GM21576 (cell line): ENCODE measurements at regions not wholly inside any gene's neighbourhood (a gene's known extent, or its start where the extent isn't known, plus 50 kb on each side); places are given as distances from the start of the nearest gene placed in this dataset.
"Not testable (repeated sequence)": the region's sequence is repeated elsewhere in the genome, so short reads cannot be mapped to it uniquely, and the experiment has no call there.

ENCODE experiments used
- ATAC-seq: cut with Tn5 transposase; IDR thresholded peaks from one replicate; pipeline ENCODE4 v1.9.1; 2021; ENCODE audit warnings: mild to moderate bottlenecking, moderate library complexity; ENCODE audit not compliant: unreplicated experiment

GRCh38 chr3:55161231-55161630, 233.4 kb upstream of the LRTM1 start:
- ATAC-seq, result no peak

GRCh38 chr3:55160241-55160983, 232.6 kb upstream of the LRTM1 start:
- peak; percentile 79 for ATAC-seq

- no peak for ATAC-seq
Measured at GRCh38 chr3:55159711-55160110, 231.9 kb upstream of the LRTM1 start.

- no peak for ATAC-seq
Measured at GRCh38 chr3:55159016-55159415, 231.2 kb upstream of the LRTM1 start.

GRCh38 chr3:55158345-55158744, 230.5 kb upstream of the LRTM1 start:
- ATAC-seq, result no peak

- ATAC-seq, result no peak
Measured at GRCh38 chr3:55157731-55158130, 229.9 kb upstream of the LRTM1 start.

- ATAC-seq, result no peak
Measured at GRCh38 chr3:55156851-55157650, 229.2 kb upstream of the LRTM1 start.

- ATAC-seq, result no peak
Measured at GRCh38 chr3:55147856-55148720, 220.2 kb upstream of the LRTM1 start.

- no peak for ATAC-seq
Measured at GRCh38 chr3:55147406-55147805, 219.5 kb upstream of the LRTM1 start.

GRCh38 chr3:55146216-55146615, 218.4 kb upstream of the LRTM1 start:
- no peak for ATAC-seq

- no peak for ATAC-seq
Measured at GRCh38 chr3:55144015-55144673, 216.3 kb upstream of the LRTM1 start.

GRCh38 chr3:55143336-55143735, 215.5 kb upstream of the LRTM1 start:
- ATAC-seq, result no peak

- not testable (repeated sequence) for ATAC-seq
Measured at GRCh38 chr3:55136291-55136690, 208.4 kb upstream of the LRTM1 start.

- no peak for ATAC-seq
Measured at GRCh38 chr3:55128225-55128823, 200.5 kb upstream of the LRTM1 start.

GRCh38 chr3:55127565-55127964, 199.7 kb upstream of the LRTM1 start:
- no peak for ATAC-seq

- ATAC-seq, result no peak
Measured at GRCh38 chr3:55124371-55124770, 196.5 kb upstream of the LRTM1 start.
